ENCODE measurements at regions not wholly inside any gene's neighbourhood (a gene's known extent, or its start where the extent isn't known, plus 50 kb on each side); places are given as distances from the start of the nearest gene placed in this dataset.

DNA sequence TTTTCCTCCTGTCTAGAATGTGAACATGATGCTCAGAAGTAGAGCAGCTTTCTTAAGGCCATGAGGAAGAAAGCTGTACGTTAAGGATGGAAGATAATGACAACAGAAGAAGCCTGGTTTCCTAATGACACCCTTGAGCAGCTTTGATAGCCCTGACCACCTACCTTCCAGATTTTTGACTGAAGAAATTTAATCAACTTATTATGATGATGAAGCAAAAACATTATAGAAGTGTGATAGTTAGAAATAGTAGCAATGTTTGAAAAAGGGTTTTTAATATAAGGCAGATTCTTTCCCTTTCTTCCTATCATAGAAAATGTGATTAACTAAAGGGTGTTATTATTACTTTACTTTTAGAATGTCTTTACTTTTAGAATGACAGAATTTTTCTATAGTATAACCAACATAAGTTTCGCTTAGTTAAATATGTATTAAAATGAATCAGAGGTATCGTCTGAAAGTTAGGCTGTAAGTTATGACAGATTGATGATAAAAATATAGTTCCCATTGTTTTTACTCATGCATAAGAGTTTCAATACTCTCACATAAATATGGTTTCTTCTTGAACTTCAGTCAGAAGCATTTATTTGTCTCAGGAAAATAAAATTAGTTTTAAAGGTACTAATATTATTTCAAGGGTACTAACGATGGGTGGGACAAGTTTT lies 50.1 kb upstream of the PPFIA2 start:
- no peak for DNase-seq
